NCI-H526 treated with DMSO at 0.1 percent for 48 hours (cell line): ENCODE measurements at regions not wholly inside any gene's neighbourhood (a gene's known extent, or its start where the extent isn't known, plus 50 kb on each side); places are given as distances from the start of the nearest gene placed in this dataset.

Source experiments
- DNase-seq: peaks from one replicate; lab custom pipeline; 2025; lab: John Stamatoyannopoulos, UW

GRCh38 chr10:3516234-3516922, 268.6 kb downstream of the KLF6 start:
- no peak for DNase-seq

GRCh38 chr10:3514691-3515090, 270.3 kb downstream of the KLF6 start:
- DNase-seq, result no peak

- DNase-seq, result no peak
Observed at GRCh38 chr10:3512263-3512662, 272.7 kb downstream of the KLF6 start.

- DNase-seq, result no peak
Observed at GRCh38 chr10:3511483-3511882, 273.5 kb downstream of the KLF6 start.

GRCh38 chr10:3510741-3511140, 274.3 kb downstream of the KLF6 start:
- DNase-seq, result peak; percentile 25

- no peak for DNase-seq
Observed at GRCh38 chr10:3509355-3509754, 275.7 kb downstream of the KLF6 start.

GRCh38 chr10:3503299-3503698, 281.7 kb downstream of the KLF6 start:
- no peak for DNase-seq

- DNase-seq, result no peak
Observed at GRCh38 chr10:3502673-3503072, 282.3 kb downstream of the KLF6 start.

- DNase-seq, result no peak
Observed at GRCh38 chr10:3500408-3500856, 284.6 kb downstream of the KLF6 start.

- DNase-seq, result no peak
Observed at GRCh38 chr10:3499120-3499519, 285.9 kb downstream of the KLF6 start.

GRCh38 chr10:3497581-3497980, 287.4 kb downstream of the KLF6 start:
- DNase-seq, result no peak

- DNase-seq, result no peak
Observed at GRCh38 chr10:3496138-3496537, 288.9 kb downstream of the KLF6 start.

- DNase-seq, result no peak
Observed at GRCh38 chr10:3495281-3495680, 289.7 kb downstream of the KLF6 start.

GRCh38 chr10:3494838-3495230, 290.2 kb downstream of the KLF6 start:
- no peak for DNase-seq

GRCh38 chr10:3494131-3494837, 290.7 kb downstream of the KLF6 start:
- DNase-seq, result no peak

GRCh38 chr10:3493621-3494020, 291.4 kb downstream of the KLF6 start:
- DNase-seq, result no peak

- DNase-seq, result no peak
Observed at GRCh38 chr10:3491571-3491970, 293.4 kb downstream of the KLF6 start.

- no peak for DNase-seq
Observed at GRCh38 chr10:3487228-3487627, 297.8 kb downstream of the KLF6 start.

GRCh38 chr10:3486346-3487065, 298.5 kb downstream of the KLF6 start:
- DNase-seq, result no peak

GRCh38 chr10:3485057-3485686, 299.8 kb downstream of the KLF6 start:
- no peak for DNase-seq

- peak; percentile 77 for DNase-seq
Observed at GRCh38 chr10:3484306-3485056, 300.5 kb downstream of the KLF6 start.
